ENCODE measurements at regions not wholly inside any gene's neighbourhood (a gene's known extent, or its start where the extent isn't known, plus 50 kb on each side); places are given as distances from the start of the nearest gene placed in this dataset.

GRCh38 chr1:163596541-163597258 is 274.9 kb downstream of the NUF2 start:
- no peaks in the 10 kb centered on the region for H3K27me3 ChIP-seq
- no peaks in the 10 kb centered on the region for H3K4me1 ChIP-seq
- H3K4me3 ChIP-seq: no peak overlapping the region
- intact Hi-C loops (cut with DNase I): no loop called here
- H3K36me3 ChIP-seq: no peaks in the 10 kb centered on the region
- no peak for TF ChIP-seq POLR2AphosphoS5 (IDR thresholded peaks at IDR 0.05; ENCODE audit: insufficient read depth in 1 of 2, low read depth in 1 of 2)
- no peak for DNase-seq (ENCODE audit: extremely low spot score in 2 of 2)
- H3K27ac ChIP-seq: no peak overlapping the region
- no peaks in the 10 kb centered on the region for H3K9me3 ChIP-seq

- Histone ChIP-seq H3K4me3 (no peak overlapping the region), H3K36me3 (no peaks in the 10 kb centered on the region), H3K4me1 (no peaks in the 10 kb centered on the region), H3K27me3 (no peaks in the 10 kb centered on the region), H3K27ac (no peak overlapping the region), H3K9me3 (no peaks in the 10 kb centered on the region)
- TF ChIP-seq POLR2AphosphoS5 (IDR thresholded peaks at IDR 0.05; ENCODE audit: insufficient read depth in 1 of 2, low read depth in 1 of 2): no peak
- no peak for TF ChIP-seq POLR2A (IDR thresholded peaks at IDR 0.05)
- no peak for TF ChIP-seq CTCF (IDR thresholded peaks at IDR 0.05)
- intact Hi-C loops (cut with DNase I): no loop called here
- DNase-seq (ENCODE audit: extremely low spot score in 2 of 2): no peak
Observed at GRCh38 chr1:163604321-163604720, 282.6 kb downstream of the NUF2 start.

- intact Hi-C loops (cut with DNase I): no loop called here
- Histone ChIP-seq H3K27ac (no peak overlapping the region), H3K4me3 (no peak overlapping the region), H3K4me1 (no peaks in the 10 kb centered on the region), H3K27me3 (no peaks in the 10 kb centered on the region), H3K9me3 (no peaks in the 10 kb centered on the region), H3K36me3 (no peaks in the 10 kb centered on the region)
- DNase-seq (ENCODE audit: extremely low spot score in 2 of 2): no peak
- TF ChIP-seq CTCF (IDR thresholded peaks at IDR 0.05) (no peak), POLR2AphosphoS5 (IDR thresholded peaks at IDR 0.05; ENCODE audit: insufficient read depth in 1 of 2, low read depth in 1 of 2) (no peak), POLR2A (IDR thresholded peaks at IDR 0.05) (no peak)
Observed at GRCh38 chr1:163604896-163605295, 283.1 kb downstream of the NUF2 start.

- Histone ChIP-seq H3K36me3 (no peaks in the 10 kb centered on the region), H3K4me3 (no peak overlapping the region), H3K4me1 (no peaks in the 10 kb centered on the region), H3K27me3 (no peaks in the 10 kb centered on the region), H3K9me3 (no peaks in the 10 kb centered on the region), H3K27ac (no peak overlapping the region)
- no peak for DNase-seq (ENCODE audit: extremely low spot score in 2 of 2)
- intact Hi-C loops (cut with DNase I): no loop called here
- TF ChIP-seq POLR2A (IDR thresholded peaks at IDR 0.05): no peak
- TF ChIP-seq POLR2AphosphoS5 (IDR thresholded peaks at IDR 0.05; ENCODE audit: insufficient read depth in 1 of 2, low read depth in 1 of 2): no peak
- no peak for TF ChIP-seq CTCF (IDR thresholded peaks at IDR 0.05)
Observed at GRCh38 chr1:163608979-163609378, 287.2 kb downstream of the NUF2 start.

- Histone ChIP-seq H3K27me3 (no peaks in the 10 kb centered on the region), H3K36me3 (no peaks in the 10 kb centered on the region), H3K4me3 (no peak overlapping the region), H3K27ac (no peak overlapping the region), H3K9me3 (no peaks in the 10 kb centered on the region), H3K4me1 (no peaks in the 10 kb centered on the region)
- TF ChIP-seq POLR2AphosphoS5 (IDR thresholded peaks at IDR 0.05; ENCODE audit: insufficient read depth in 1 of 2, low read depth in 1 of 2): no peak
- no peak for TF ChIP-seq CTCF (IDR thresholded peaks at IDR 0.05)
- TF ChIP-seq POLR2A (IDR thresholded peaks at IDR 0.05): no peak
- no peak for DNase-seq (ENCODE audit: extremely low spot score in 2 of 2)
- intact Hi-C loops (cut with DNase I): no loop called here
Observed at GRCh38 chr1:163609858-163610257, 288.1 kb downstream of the NUF2 start.
